Panc1 (cell line): ENCODE measurements at regions not wholly inside any gene's neighbourhood (a gene's known extent, or its start where the extent isn't known, plus 50 kb on each side); places are given as distances from the start of the nearest gene placed in this dataset.

Experiments
- ATAC-seq: fragments of 200-7000 bp; cut with Tn5 transposase; 2 replicates; pipeline ENCODE4 v1.9.1; 2020; ENCODE audit warnings: mild to moderate bottlenecking, moderate library complexity
- BruUV-seq: library from RNA; stranded (reverse); fragments of 400-500 nt; replicated peaks from 2 replicates; lab custom pipeline; 2021; lab: Mats Ljungman, UMichigan
- CTCF ChIA-PET: fragments of 300-600 bp; sonication (Branson Sonifier 250); formaldehyde crosslinking; loops from one replicate; lab custom pipeline; 2022; ENCODE audit warnings: antibody characterized with exemption; lab: Charles Lee
- POLR2A ChIA-PET: fragments of 300-600 bp; sonication (Branson Sonifier 250); formaldehyde crosslinking; loops from one replicate; lab custom pipeline; 2022; ENCODE audit warnings: antibody characterized with exemption; lab: Charles Lee
- DNase-seq: peaks from one replicate; pipeline ENCODE4 v3.0.0-alpha.2; 2010; ENCODE audit warnings: low read depth, low spot score
- H3K27ac ChIP-seq: 2 replicates; pipeline ENCODE4 v1.5.1; 2011; ENCODE audit warnings: mild to moderate bottlenecking, low read length, inconsistent platforms
- H3K27me3 ChIP-seq: fragments of 200-500 bp; sonication (Bioruptor generic); 2 replicates; pipeline ENCODE4 v1.6.0; 2014; ENCODE audit warnings: low read length, inconsistent platforms; ENCODE audit not compliant: control insufficient read depth, insufficient read depth
- H3K36me3 ChIP-seq: fragments of 200-500 bp; sonication (Bioruptor generic); 2 replicates; pipeline ENCODE4 v1.5.1; 2014; ENCODE audit warnings: inconsistent platforms, mild to moderate bottlenecking, low read length, moderate library complexity; ENCODE audit not compliant: control insufficient read depth, insufficient read depth
- H3K4me1 ChIP-seq: 2 replicates; pipeline ENCODE4 v1.5.1; 2011; ENCODE audit warnings: inconsistent platforms, mild to moderate bottlenecking, low read length, moderate library complexity; ENCODE audit not compliant: control insufficient read depth, insufficient read depth
- H3K4me3 ChIP-seq, 2 experiments: 2 replicates each; pipeline ENCODE4 v1.5.1; 2011 to 2012; ENCODE audit warnings: low read depth in 2 of 2, low read length in 2 of 2, mild to moderate bottlenecking in 2 of 2, inconsistent platforms in 1 of 2, moderate library complexity in 1 of 2
- H3K9me3 ChIP-seq: fragments of 200-500 bp; sonication (Bioruptor generic); 2 replicates; pipeline ENCODE4 v1.5.1; 2014; ENCODE audit warnings: low read depth, mild to moderate bottlenecking, inconsistent platforms, low read length, moderate library complexity; ENCODE audit not compliant: control insufficient read depth, insufficient read depth
- CTCF ChIP-seq: fragments of 450-650 bp; IDR thresholded peaks from 2 replicates; pipeline ENCODE4 v1.5.1; 2017; ENCODE audit warnings: mild to moderate bottlenecking
- POLR2AphosphoS5 ChIP-seq: IDR thresholded peaks from 2 replicates; pipeline ENCODE4 v1.6.1; 2012; ENCODE audit warnings: mild to moderate bottlenecking, low read depth, low read length, moderate library complexity
- REST ChIP-seq, 2 experiments: IDR thresholded peaks; 2 replicates each; pipeline ENCODE4 v1.6.1; 2011 to 2012; ENCODE audit warnings: low read depth in 2 of 2, control low read depth in 1 of 2, low read length in 1 of 2, mild to moderate bottlenecking in 1 of 2, moderate library complexity in 1 of 2; ENCODE audit not compliant: insufficient read depth in 1 of 2
- SIN3A ChIP-seq: IDR thresholded peaks from 2 replicates; pipeline ENCODE4 v1.6.1; 2012; ENCODE audit warnings: low read depth, mild to moderate bottlenecking, low read length, moderate library complexity, borderline replicate concordance; ENCODE audit not compliant: insufficient read depth
- TCF7L2 ChIP-seq: IDR thresholded peaks from 2 replicates; pipeline ENCODE4 v1.6.1; 2011; ENCODE audit warnings: mild to moderate bottlenecking, low read depth, low read length, inconsistent platforms
- in situ Hi-C: cut with HindIII; loops from 2 replicates; pipeline ENCODE4 v1.10.0; 2016; ENCODE audit warnings: low sequenced_read_pairs, low pct_unique_long_range_greater_than_20kb
- intact Hi-C: fragments of 100-400 bp; cut with micrococcal nuclease; formaldehyde crosslinking; loops from one replicate; pipeline ENCODE4 v1.10.0; 2022; ENCODE audit not compliant: unreplicated experiment

GRCh38 chr10:8640878-8641277 is 586.4 kb downstream of the GATA3 start:
- H3K9me3 ChIP-seq, result no peaks in the 10 kb centered on the region
- in situ Hi-C loops (no loop called here), intact Hi-C loops (no loop called here)
- H3K27ac ChIP-seq, result no peak overlapping the region
- no peaks in the 10 kb centered on the region for H3K27me3 ChIP-seq
- H3K4me3 ChIP-seq, result no peak overlapping the region
- no peak for DNase-seq
- no peaks in the 10 kb centered on the region for H3K36me3 ChIP-seq
- H3K4me1 ChIP-seq, result no peaks in the 10 kb centered on the region
- CTCF ChIA-PET, result no interaction called here
- TF ChIP-seq POLR2AphosphoS5 (no peak), CTCF (no peak), TCF7L2 (no peak), SIN3A (no peak), REST (IDR thresholded peaks at IDR 0.05; ENCODE audit: insufficient read depth in 1 of 2, low read depth in 2 of 2, low read length in 1 of 2) (no peak)
- ATAC-seq, result no peak
- BruUV-seq, result no TSS peak
- POLR2A ChIA-PET, result no interaction called here

GRCh38 chr10:8656261-8656660 is 601.8 kb downstream of the GATA3 start:
- Histone ChIP-seq H3K36me3 (no peaks in the 10 kb centered on the region), H3K4me3 (no peak overlapping the region), H3K4me1 (no peaks in the 10 kb centered on the region), H3K27me3 (no peaks in the 10 kb centered on the region), H3K27ac (no peak overlapping the region), H3K9me3 (no peaks in the 10 kb centered on the region)
- ChIA-PET CTCF (no interaction called here), POLR2A (no interaction called here)
- in situ Hi-C loops (no loop called here), intact Hi-C loops (no loop called here)
- ATAC-seq (no peak), DNase-seq (no peak)
- BruUV-seq, result no TSS peak
- TF ChIP-seq TCF7L2, result no peak
- no peak for TF ChIP-seq SIN3A
- no peak for TF ChIP-seq CTCF
- TF ChIP-seq POLR2AphosphoS5, result no peak
- no peak for TF ChIP-seq REST (IDR thresholded peaks at IDR 0.05; ENCODE audit: insufficient read depth in 1 of 2, low read depth in 2 of 2, low read length in 1 of 2)
